ENCODE measurements at regions not wholly inside any gene's neighbourhood (a gene's known extent, or its start where the extent isn't known, plus 50 kb on each side); places are given as distances from the start of the nearest gene placed in this dataset.
"Not testable (repeated sequence)": the region's sequence is repeated elsewhere in the genome, so short reads cannot be mapped to it uniquely, and the experiment has no call there.

DNA sequence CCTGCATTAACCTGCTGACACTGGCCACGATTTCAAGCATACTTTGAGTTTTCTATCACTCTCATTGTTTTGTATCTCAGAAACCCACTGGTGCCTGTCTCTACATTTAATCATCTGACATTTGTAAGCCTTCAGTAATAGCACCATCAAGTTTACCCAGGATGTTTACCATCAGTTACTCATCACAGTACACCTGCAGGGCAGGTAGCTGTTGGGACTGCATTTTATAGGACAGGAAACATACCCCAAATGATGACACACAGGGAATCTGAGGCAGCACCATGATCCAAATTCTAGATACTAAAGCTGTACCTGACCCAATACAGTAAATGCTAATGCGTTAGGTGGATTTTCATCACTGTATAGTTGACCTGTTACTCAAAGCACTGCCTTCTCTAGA, 114.2 kb downstream of the FEM1C start:
- peaks cover 8% of the 10 kb centered on the region for H3K27me3 Mint-ChIP-seq
- H3K9me3 Mint-ChIP-seq: no peaks in the 10 kb centered on the region
- no peaks in the 10 kb centered on the region for H3K4me1 Mint-ChIP-seq
- H3K27ac Mint-ChIP-seq: no peak overlapping the region
- ATAC-seq (ENCODE audit: low read depth) (no peak), DNase-seq (no peak)
- POLR2A ChIA-PET: no interaction called here
- no peak overlapping the region for H3K4me3 Mint-ChIP-seq
- H3K36me3 Mint-ChIP-seq: no peaks in the 10 kb centered on the region

DNA sequence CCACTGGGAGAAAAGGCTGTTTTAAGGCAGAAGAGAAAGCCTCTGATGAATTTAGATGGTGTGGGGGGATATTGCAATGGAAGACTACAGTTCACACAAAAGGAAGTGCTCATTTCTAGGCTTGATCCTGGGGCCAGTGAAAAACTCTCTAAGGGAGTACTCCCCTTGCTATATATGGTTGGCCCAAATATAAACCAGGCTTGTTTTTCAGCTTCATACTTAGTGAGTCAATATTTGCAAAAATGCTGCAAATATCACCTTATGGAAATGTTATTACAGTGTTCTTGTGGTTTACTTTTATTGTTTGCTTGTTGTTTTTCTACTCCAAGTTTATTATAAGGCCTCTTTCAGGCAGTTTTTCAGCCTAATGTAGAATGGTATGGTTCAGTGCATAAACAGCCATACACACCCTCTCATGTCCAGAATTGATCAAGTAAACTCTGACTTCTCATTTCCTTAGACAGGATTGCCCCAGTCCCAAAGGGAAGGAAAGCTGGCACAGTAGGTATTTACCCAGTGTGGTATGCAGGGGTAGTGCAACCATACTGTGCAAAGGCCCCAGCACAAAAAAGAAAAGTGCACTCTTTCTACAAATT, 115.1 kb downstream of the FEM1C start:
- POLR2A ChIA-PET: no interaction called here
- DNase-seq (no peak), ATAC-seq (ENCODE audit: low read depth) (no peak)
- Mint-ChIP-seq H3K4me1 (no peaks in the 10 kb centered on the region), H3K9me3 (no peaks in the 10 kb centered on the region), H3K27ac (no peak overlapping the region), H3K27me3 (peaks cover 8% of the 10 kb centered on the region), H3K36me3 (no peaks in the 10 kb centered on the region), H3K4me3 (no peak overlapping the region)

DNA sequence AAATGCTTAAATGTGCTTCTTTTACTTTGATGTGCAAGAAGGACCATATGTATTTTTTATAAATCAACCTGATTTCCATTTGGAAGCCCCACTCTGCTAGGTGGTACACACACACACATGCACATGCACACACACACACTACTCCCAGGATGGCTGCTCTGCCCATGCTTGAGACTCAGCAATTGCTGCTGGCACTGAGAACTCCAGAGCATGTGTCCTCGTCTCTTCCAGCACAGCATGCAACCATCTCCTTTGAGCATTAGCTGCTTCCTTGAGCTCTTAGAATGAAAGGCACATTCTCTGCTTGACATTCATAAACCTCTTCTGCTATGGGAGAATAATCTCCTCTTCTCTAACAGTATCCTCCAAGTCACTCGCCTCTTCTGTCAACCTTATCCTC, 115.9 kb downstream of the FEM1C start:
- H3K4me1 Mint-ChIP-seq: no peaks in the 10 kb centered on the region
- H3K4me3 Mint-ChIP-seq: no peak overlapping the region
- no peak for ATAC-seq (ENCODE audit: low read depth)
- H3K27me3 Mint-ChIP-seq: peaks cover 7% of the 10 kb centered on the region
- H3K36me3 Mint-ChIP-seq: no peaks in the 10 kb centered on the region
- H3K9me3 Mint-ChIP-seq: no peaks in the 10 kb centered on the region
- POLR2A ChIA-PET: no interaction called here
- no peak overlapping the region for H3K27ac Mint-ChIP-seq
- no peak for DNase-seq

GRCh38 chr5:115428248-115428647, 116.3 kb downstream of the FEM1C start:
- Mint-ChIP-seq H3K27ac (no peak overlapping the region), H3K4me1 (no peaks in the 10 kb centered on the region), H3K4me3 (no peak overlapping the region), H3K9me3 (no peaks in the 10 kb centered on the region), H3K36me3 (no peaks in the 10 kb centered on the region), H3K27me3 (peaks cover 3% of the 10 kb centered on the region)
- DNase-seq: no peak
- POLR2A ChIA-PET: no interaction called here
- ATAC-seq (ENCODE audit: low read depth): no peak

- no peak overlapping the region for H3K27ac Mint-ChIP-seq
- POLR2A ChIA-PET: no interaction called here
- ATAC-seq (ENCODE audit: low read depth) (no peak), DNase-seq (no peak)
- no peaks in the 10 kb centered on the region for H3K9me3 Mint-ChIP-seq
- H3K27me3 Mint-ChIP-seq: peaks cover 2% of the 10 kb centered on the region
- no peak overlapping the region for H3K4me3 Mint-ChIP-seq
- no peaks in the 10 kb centered on the region for H3K36me3 Mint-ChIP-seq
- no peaks in the 10 kb centered on the region for H3K4me1 Mint-ChIP-seq
Measured at GRCh38 chr5:115424446-115424845, 120.1 kb downstream of the FEM1C start.

DNA sequence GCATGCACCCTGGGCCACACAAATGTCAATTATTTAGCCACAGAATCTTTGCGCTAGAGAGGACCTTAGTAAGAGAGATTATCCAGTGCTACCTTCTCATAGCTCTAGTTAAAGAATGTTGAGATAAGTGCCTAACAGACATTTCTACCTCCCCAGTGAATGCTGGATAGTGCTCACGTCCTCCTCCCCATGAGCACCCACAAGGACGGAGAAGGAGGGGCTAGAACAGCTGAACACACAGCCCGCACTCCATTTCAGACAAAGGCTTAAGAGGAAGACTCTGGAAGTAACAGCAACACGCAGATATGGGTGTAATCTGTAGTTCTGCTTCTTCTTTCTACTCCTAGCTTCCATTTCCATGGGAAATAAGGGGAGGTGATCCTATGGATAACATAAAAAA, 120.5 kb downstream of the FEM1C start:
- H3K36me3 Mint-ChIP-seq: no peaks in the 10 kb centered on the region
- no peak overlapping the region for H3K27ac Mint-ChIP-seq
- no peaks in the 10 kb centered on the region for H3K4me1 Mint-ChIP-seq
- POLR2A ChIA-PET: no interaction called here
- DNase-seq: no peak
- peaks cover 2% of the 10 kb centered on the region for H3K27me3 Mint-ChIP-seq
- no peak for ATAC-seq (ENCODE audit: low read depth)
- H3K9me3 Mint-ChIP-seq: no peaks in the 10 kb centered on the region
- H3K4me3 Mint-ChIP-seq: no peak overlapping the region

- Mint-ChIP-seq H3K4me1 (no peaks in the 10 kb centered on the region), H3K27ac (no peak overlapping the region), H3K4me3 (no peak overlapping the region), H3K9me3 (no peaks in the 10 kb centered on the region), H3K36me3 (no peaks in the 10 kb centered on the region), H3K27me3 (peaks cover 2% of the 10 kb centered on the region)
- ATAC-seq (ENCODE audit: low read depth) (no peak), DNase-seq (no peak)
- POLR2A ChIA-PET: no interaction called here
Measured at GRCh38 chr5:115423541-115423940, 121.0 kb downstream of the FEM1C start.

GRCh38 chr5:115423051-115423450, 121.5 kb downstream of the FEM1C start:
- ATAC-seq (ENCODE audit: low read depth): no peak
- Mint-ChIP-seq H3K9me3 (no peaks in the 10 kb centered on the region), H3K27me3 (peaks cover 2% of the 10 kb centered on the region), H3K36me3 (no peaks in the 10 kb centered on the region), H3K27ac (no peak overlapping the region), H3K4me3 (no peak overlapping the region), H3K4me1 (no peaks in the 10 kb centered on the region)
- POLR2A ChIA-PET: no interaction called here
- no peak for DNase-seq

DNA sequence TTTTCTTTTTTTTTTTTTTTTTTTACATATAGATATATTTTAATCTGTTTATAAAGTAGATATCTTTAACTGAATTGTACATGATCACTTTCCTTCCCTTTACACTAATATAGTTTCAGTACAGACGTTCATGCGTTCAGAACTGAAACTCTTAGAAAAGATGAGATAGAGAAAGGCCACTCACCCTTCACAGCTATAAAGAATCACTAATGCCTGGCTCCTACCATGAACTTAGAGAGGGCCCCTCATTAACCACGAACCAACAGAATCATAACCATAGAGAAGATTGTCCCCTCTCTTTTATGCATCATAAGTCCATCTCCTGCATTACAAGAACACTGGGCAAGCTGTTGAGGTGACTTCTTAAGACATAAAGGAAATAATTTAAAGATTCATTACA, 123.8 kb downstream of the FEM1C start:
- POLR2A ChIA-PET; H3K4me1 Mint-ChIP-seq; DNase-seq; H3K4me3 Mint-ChIP-seq; ATAC-seq (ENCODE audit: low read depth); H3K27me3 Mint-ChIP-seq; H3K36me3 Mint-ChIP-seq; H3K9me3 Mint-ChIP-seq; H3K27ac Mint-ChIP-seq: not testable (repeated sequence)

DNA sequence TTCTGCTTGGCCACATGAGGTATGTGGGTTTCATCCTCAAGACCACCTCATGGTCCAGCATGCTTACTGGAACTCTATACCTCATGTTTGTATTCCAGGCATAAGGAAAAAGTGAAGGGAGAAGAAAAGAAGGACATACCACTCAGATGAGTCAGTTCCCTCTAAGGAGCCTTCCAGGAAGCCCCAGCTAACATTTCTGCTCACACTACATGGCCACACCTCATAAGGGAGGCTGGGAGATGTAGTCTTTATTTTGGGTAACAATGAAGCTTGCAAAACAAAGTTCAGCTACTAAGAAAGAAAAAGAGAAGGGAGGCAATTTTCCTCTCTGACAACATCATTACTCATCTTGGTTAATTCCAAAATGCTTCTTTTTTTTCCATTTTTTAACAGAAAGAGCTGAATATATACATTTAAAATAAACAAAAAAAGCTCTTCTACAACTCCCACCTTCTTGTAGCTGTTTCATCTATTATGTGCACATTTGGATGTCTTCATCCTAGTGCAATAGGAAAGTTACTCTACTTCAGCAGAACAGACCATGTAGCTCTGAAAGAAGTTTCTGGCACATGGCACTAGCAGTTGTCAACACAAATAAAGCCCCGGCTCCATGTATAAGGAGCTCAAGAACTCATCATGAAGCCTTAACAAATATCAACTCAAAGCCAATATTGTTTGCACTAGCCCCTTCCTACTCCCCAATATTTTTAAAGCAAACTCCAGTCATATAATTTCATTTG, 123.6 kb upstream of the CCDC112 start:
- Mint-ChIP-seq H3K4me1 (no peaks in the 10 kb centered on the region), H3K9me3 (no peaks in the 10 kb centered on the region), H3K27ac (no peak overlapping the region), H3K4me3 (no peak overlapping the region), H3K27me3 (no peaks in the 10 kb centered on the region), H3K36me3 (no peaks in the 10 kb centered on the region)
- no peak for DNase-seq
- POLR2A ChIA-PET: no interaction called here
- no peak for ATAC-seq (ENCODE audit: low read depth)

GRCh38 chr5:115418788-115419187, 122.3 kb upstream of the CCDC112 start:
- no peak overlapping the region for H3K27ac Mint-ChIP-seq
- no peaks in the 10 kb centered on the region for H3K36me3 Mint-ChIP-seq
- H3K9me3 Mint-ChIP-seq: no peaks in the 10 kb centered on the region
- no peaks in the 10 kb centered on the region for H3K4me1 Mint-ChIP-seq
- DNase-seq (no peak), ATAC-seq (ENCODE audit: low read depth) (no peak)
- H3K4me3 Mint-ChIP-seq: no peak overlapping the region
- H3K27me3 Mint-ChIP-seq: no peaks in the 10 kb centered on the region
- POLR2A ChIA-PET: no interaction called here

- Mint-ChIP-seq H3K36me3 (no peaks in the 10 kb centered on the region), H3K27ac (no peak overlapping the region), H3K4me3 (no peak overlapping the region), H3K4me1 (no peaks in the 10 kb centered on the region), H3K9me3 (no peaks in the 10 kb centered on the region), H3K27me3 (no peaks in the 10 kb centered on the region)
- ATAC-seq (ENCODE audit: low read depth) (no peak), DNase-seq (no peak)
- POLR2A ChIA-PET: no interaction called here
Measured at GRCh38 chr5:115417076-115417475, 120.6 kb upstream of the CCDC112 start.

DNA sequence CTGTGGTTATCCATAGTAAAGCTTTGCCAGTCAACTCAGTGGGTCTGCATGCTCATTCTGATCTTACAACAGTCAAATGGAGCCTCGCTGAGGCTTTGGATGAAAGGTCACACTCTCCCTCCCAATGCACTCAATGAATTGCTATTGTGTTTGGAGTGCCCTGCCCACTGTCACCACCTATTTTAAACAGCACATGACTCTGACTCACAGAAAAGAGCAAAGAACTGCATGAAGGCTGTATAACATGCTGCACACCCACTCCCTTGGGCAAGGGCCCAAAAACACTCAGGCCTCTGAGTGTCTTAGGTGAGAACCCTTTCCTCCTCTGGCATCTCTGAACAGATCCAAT, 118.7 kb upstream of the CCDC112 start:
- Mint-ChIP-seq H3K4me1 (no peaks in the 10 kb centered on the region), H3K4me3 (no peak overlapping the region), H3K9me3 (no peaks in the 10 kb centered on the region), H3K36me3 (no peaks in the 10 kb centered on the region), H3K27me3 (no peaks in the 10 kb centered on the region), H3K27ac (no peak overlapping the region)
- DNase-seq: no peak
- POLR2A ChIA-PET: no interaction called here
- ATAC-seq (ENCODE audit: low read depth): no peak

GRCh38 chr5:115414406-115415142, 118.1 kb upstream of the CCDC112 start:
- Mint-ChIP-seq H3K9me3 (no peaks in the 10 kb centered on the region), H3K4me1 (no peaks in the 10 kb centered on the region), H3K4me3 (no peak overlapping the region), H3K27ac (no peak overlapping the region), H3K27me3 (no peaks in the 10 kb centered on the region), H3K36me3 (no peaks in the 10 kb centered on the region)
- POLR2A ChIA-PET: no interaction called here
- ATAC-seq (ENCODE audit: low read depth) (no peak), DNase-seq (no peak)

Data from activated naive CD8-positive, alpha-beta T cell treated with anti-CD3 and anti-CD28 coated beads, Interleukin-2, amount 10 ng/mL, durations not matched to agents 7 days and 5 days (primary cell).